ENCODE measurements at regions not wholly inside any gene's neighbourhood (a gene's known extent, or its start where the extent isn't known, plus 50 kb on each side); places are given as distances from the start of the nearest gene placed in this dataset.

DNA sequence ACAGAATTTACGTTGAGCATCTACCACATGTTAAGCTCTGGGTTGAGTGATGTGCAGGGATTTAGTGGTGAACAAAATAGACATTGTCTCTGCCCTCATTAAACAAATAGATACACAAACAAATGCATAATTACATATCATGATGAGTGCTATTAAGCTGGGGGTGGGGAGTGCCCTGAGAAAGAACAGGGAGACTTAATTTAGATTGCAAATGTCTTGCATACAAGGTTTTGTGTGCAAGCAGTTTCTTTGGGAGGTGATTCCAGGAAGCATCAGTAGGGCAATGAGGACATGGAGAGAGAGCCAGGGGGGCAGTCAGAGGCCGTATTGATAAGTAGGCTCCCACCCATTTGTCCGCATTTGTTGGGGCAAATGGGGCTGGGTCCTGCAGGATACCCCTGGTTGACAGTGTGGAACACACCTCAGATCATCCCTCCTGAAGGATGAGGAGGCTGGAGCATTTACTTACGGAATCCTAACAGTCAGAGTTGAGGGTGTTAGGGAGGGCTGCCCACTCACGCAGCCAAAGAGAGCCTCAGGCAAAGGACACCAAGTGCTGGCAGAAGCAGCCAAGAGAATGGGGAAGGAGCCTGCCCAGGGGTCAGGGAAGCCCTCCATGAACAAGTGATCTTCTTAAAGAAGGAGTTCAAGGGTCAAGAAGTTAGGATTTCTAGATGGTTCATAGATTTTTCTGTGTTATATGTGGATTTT lies 245.9 kb downstream of the BCOR start:
- Histone ChIP-seq H3K36me3 (ENCODE audit: control insufficient read depth in 4 of 4, insufficient read depth in 3 of 4, low read depth in 1 of 4, low read length in 3 of 4) (no peaks in the 10 kb centered on the region), H3K9ac (ENCODE audit: low read depth in 1 of 2, low read length in 2 of 2) (no peak overlapping the region), H3K9me3 (ENCODE audit: control insufficient read depth in 4 of 4, low read length in 3 of 4) (no peaks in the 10 kb centered on the region), H3K4me3 (ENCODE audit: low read depth in 1 of 3, low read length in 3 of 3) (no peak overlapping the region), H3K27ac (ENCODE audit: low read depth in 1 of 2, low read length in 2 of 2) (no peak overlapping the region), H3K4me1 (ENCODE audit: control insufficient read depth in 4 of 4, insufficient read depth in 4 of 4, low read length in 3 of 4) (no peaks in the 10 kb centered on the region), H3K27me3 (ENCODE audit: control insufficient read depth in 4 of 4, insufficient read depth in 4 of 4, low read length in 3 of 4) (no peaks in the 10 kb centered on the region)
- no peak for DNase-seq (ENCODE audit: low spot score)
- TF ChIP-seq EGR1 (IDR thresholded peaks at IDR 0.05; ENCODE audit: low read depth in 2 of 2): no peak
- TF ChIP-seq, protein P1, sequence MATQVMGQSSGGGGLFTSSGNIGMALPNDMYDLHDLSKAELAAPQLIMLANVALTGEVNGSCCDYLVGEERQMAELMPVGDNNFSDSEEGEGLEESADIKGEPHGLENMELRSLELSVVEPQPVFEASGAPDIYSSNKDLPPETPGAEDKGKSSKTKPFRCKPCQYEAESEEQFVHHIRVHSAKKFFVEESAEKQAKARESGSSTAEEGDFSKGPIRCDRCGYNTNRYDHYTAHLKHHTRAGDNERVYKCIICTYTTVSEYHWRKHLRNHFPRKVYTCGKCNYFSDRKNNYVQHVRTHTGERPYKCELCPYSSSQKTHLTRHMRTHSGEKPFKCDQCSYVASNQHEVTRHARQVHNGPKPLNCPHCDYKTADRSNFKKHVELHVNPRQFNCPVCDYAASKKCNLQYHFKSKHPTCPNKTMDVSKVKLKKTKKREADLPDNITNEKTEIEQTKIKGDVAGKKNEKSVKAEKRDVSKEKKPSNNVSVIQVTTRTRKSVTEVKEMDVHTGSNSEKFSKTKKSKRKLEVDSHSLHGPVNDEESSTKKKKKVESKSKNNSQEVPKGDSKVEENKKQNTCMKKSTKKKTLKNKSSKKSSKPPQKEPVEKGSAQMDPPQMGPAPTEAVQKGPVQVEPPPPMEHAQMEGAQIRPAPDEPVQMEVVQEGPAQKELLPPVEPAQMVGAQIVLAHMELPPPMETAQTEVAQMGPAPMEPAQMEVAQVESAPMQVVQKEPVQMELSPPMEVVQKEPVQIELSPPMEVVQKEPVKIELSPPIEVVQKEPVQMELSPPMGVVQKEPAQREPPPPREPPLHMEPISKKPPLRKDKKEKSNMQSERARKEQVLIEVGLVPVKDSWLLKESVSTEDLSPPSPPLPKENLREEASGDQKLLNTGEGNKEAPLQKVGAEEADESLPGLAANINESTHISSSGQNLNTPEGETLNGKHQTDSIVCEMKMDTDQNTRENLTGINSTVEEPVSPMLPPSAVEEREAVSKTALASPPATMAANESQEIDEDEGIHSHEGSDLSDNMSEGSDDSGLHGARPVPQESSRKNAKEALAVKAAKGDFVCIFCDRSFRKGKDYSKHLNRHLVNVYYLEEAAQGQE (IDR thresholded peaks at IDR 0.05): no peak
- TF ChIP-seq, protein P2, sequence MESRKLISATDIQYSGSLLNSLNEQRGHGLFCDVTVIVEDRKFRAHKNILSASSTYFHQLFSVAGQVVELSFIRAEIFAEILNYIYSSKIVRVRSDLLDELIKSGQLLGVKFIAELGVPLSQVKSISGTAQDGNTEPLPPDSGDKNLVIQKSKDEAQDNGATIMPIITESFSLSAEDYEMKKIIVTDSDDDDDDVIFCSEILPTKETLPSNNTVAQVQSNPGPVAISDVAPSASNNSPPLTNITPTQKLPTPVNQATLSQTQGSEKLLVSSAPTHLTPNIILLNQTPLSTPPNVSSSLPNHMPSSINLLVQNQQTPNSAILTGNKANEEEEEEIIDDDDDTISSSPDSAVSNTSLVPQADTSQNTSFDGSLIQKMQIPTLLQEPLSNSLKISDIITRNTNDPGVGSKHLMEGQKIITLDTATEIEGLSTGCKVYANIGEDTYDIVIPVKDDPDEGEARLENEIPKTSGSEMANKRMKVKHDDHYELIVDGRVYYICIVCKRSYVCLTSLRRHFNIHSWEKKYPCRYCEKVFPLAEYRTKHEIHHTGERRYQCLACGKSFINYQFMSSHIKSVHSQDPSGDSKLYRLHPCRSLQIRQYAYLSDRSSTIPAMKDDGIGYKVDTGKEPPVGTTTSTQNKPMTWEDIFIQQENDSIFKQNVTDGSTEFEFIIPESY (IDR thresholded peaks at IDR 0.05): no peak
- TF ChIP-seq TAF1 (conservative IDR thresholded peaks at IDR 0.05): no peak
- no peak for TF ChIP-seq SP1 (IDR thresholded peaks at IDR 0.05)
- TF ChIP-seq GABPA (IDR thresholded peaks at IDR 0.05 in 1 of 2, conservative IDR thresholded peaks at IDR 0.05 in 1 of 2): no peak
- 96% methylated on average over 5 of the region's 5 CpGs for WGBS

DNA sequence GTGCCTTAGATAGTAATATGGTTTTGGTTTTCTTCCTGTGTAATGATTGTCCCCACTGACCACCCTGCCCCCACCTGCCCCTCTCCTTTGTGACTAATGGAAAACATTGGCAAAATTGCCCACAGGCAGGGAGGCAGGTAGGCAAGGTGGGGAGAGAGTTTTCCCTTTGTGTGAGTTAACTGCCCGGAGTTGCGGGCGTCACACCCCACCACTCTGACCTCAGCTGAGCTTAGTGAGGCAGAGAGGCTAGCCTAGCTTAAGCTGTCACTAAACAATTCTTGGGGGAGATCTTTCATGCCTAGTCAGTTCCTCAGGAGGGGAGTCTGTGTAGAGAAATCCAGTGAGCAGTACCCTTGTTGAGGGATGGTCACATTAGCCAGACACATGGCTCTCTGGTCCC lies 245.3 kb downstream of the BCOR start:
- 98% methylated on average over 3 of the region's 3 CpGs for WGBS
- Histone ChIP-seq H3K4me1 (ENCODE audit: control insufficient read depth in 4 of 4, insufficient read depth in 4 of 4, low read length in 3 of 4) (no peaks in the 10 kb centered on the region), H3K27me3 (ENCODE audit: control insufficient read depth in 4 of 4, insufficient read depth in 4 of 4, low read length in 3 of 4) (no peaks in the 10 kb centered on the region), H3K9ac (ENCODE audit: low read depth in 1 of 2, low read length in 2 of 2) (no peak overlapping the region), H3K9me3 (ENCODE audit: control insufficient read depth in 4 of 4, low read length in 3 of 4) (no peaks in the 10 kb centered on the region), H3K4me3 (ENCODE audit: low read depth in 1 of 3, low read length in 3 of 3) (no peak overlapping the region), H3K27ac (ENCODE audit: low read depth in 1 of 2, low read length in 2 of 2) (no peak overlapping the region), H3K36me3 (ENCODE audit: control insufficient read depth in 4 of 4, insufficient read depth in 3 of 4, low read depth in 1 of 4, low read length in 3 of 4) (no peaks in the 10 kb centered on the region)
- TF ChIP-seq, protein P1 (IDR thresholded peaks at IDR 0.05): no peak
- TF ChIP-seq, protein P3, sequence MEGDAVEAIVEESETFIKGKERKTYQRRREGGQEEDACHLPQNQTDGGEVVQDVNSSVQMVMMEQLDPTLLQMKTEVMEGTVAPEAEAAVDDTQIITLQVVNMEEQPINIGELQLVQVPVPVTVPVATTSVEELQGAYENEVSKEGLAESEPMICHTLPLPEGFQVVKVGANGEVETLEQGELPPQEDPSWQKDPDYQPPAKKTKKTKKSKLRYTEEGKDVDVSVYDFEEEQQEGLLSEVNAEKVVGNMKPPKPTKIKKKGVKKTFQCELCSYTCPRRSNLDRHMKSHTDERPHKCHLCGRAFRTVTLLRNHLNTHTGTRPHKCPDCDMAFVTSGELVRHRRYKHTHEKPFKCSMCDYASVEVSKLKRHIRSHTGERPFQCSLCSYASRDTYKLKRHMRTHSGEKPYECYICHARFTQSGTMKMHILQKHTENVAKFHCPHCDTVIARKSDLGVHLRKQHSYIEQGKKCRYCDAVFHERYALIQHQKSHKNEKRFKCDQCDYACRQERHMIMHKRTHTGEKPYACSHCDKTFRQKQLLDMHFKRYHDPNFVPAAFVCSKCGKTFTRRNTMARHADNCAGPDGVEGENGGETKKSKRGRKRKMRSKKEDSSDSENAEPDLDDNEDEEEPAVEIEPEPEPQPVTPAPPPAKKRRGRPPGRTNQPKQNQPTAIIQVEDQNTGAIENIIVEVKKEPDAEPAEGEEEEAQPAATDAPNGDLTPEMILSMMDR (IDR thresholded peaks at IDR 0.05; ENCODE audit: low read depth, low read length, missing input control): no peak
- no peak for TF ChIP-seq RXRA (IDR thresholded peaks at IDR 0.05)
- no peak for TF ChIP-seq NR2F2 (IDR thresholded peaks at IDR 0.05)
- TF ChIP-seq, protein P2 (IDR thresholded peaks at IDR 0.05): no peak
- TF ChIP-seq, protein P4, sequence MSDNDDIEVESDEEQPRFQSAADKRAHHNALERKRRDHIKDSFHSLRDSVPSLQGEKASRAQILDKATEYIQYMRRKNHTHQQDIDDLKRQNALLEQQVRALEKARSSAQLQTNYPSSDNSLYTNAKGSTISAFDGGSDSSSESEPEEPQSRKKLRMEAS (IDR thresholded peaks at IDR 0.05): no peak
- no peak for TF ChIP-seq TAF1 (conservative IDR thresholded peaks at IDR 0.05)
- no peak for TF ChIP-seq FOXA1 (IDR thresholded peaks at IDR 0.05)
- no peak for TF ChIP-seq HNF4G (IDR thresholded peaks at IDR 0.05)
- TF ChIP-seq SP1 (IDR thresholded peaks at IDR 0.05): no peak
- TF ChIP-seq, protein P5, sequence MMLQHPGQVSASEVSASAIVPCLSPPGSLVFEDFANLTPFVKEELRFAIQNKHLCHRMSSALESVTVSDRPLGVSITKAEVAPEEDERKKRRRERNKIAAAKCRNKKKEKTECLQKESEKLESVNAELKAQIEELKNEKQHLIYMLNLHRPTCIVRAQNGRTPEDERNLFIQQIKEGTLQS (IDR thresholded peaks at IDR 0.05): no peak
- TF ChIP-seq HNF4A (conservative IDR thresholded peaks at IDR 0.05): no peak
- TF ChIP-seq JUND (IDR thresholded peaks at IDR 0.05): no peak
- TF ChIP-seq FOXA2 (IDR thresholded peaks at IDR 0.05): no peak
- no peak for TF ChIP-seq GABPA (IDR thresholded peaks at IDR 0.05 in 1 of 2, conservative IDR thresholded peaks at IDR 0.05 in 1 of 2)
- no peak for TF ChIP-seq RAD21 (IDR thresholded peaks at IDR 0.05)
- DNase-seq (ENCODE audit: low spot score): no peak
